GM12878 (cell line): ENCODE measurements at regions not wholly inside any gene's neighbourhood (a gene's known extent, or its start where the extent isn't known, plus 50 kb on each side); places are given as distances from the start of the nearest gene placed in this dataset.
A peak's percentile ranks its signal among the peaks of the same experiment; 100 is the strongest.

Experiments used
- ATAC-seq: fragments of 200-7000 bp; cut with Tn5 transposase; 3 replicates; pipeline ENCODE4 v1.9.1; 2020; ENCODE audit warnings: mild to moderate bottlenecking, moderate library complexity
- BruUV-seq: library from RNA; stranded (reverse); fragments of 400-500 nt; replicated peaks from 2 replicates; lab custom pipeline; 2021; lab: Mats Ljungman, UMichigan
- CTCF ChIA-PET: fragments of 300-600 bp; sonication (Branson Sonifier 250); formaldehyde crosslinking; extraction: SDS; loops from one replicate; lab custom pipeline; 2021; ENCODE audit warnings: inconsistent platforms; lab: Yijun Ruan, JAX
- POLR2A ChIA-PET: fragments of 350-600 bp; formaldehyde crosslinking; extraction: SDS; loops from one replicate; lab custom pipeline; 2021; ENCODE audit warnings: inconsistent platforms; lab: Charles Lee
- RAD21 ChIA-PET: fragments of 300-600 bp; sonication (Branson Sonifier 250); formaldehyde crosslinking; loops from one replicate; lab custom pipeline; 2023; ENCODE audit warnings: antibody characterized with exemption; ENCODE audit not compliant: unreplicated experiment; lab: Charles Lee
- SMC1A ChIA-PET: fragments of 300-600 bp; sonication (Branson Sonifier 250); formaldehyde crosslinking; loops from one replicate; lab custom pipeline; 2023; ENCODE audit not compliant: unreplicated experiment, uncharacterized antibody; lab: Charles Lee
- DNase-seq: peaks from one replicate; pipeline ENCODE4 v3.0.0-alpha.2; 2011; ENCODE audit warnings: low read depth, low spot score
- FAIRE-seq: peaks from 3 replicates; lab custom pipeline; 2011; peaks lifted over from hg19 to GRCh38; lab: Jason Lieb, UNC
- H2AFZ ChIP-seq: 2 replicates; pipeline ENCODE4 v1.6.0; 2011; ENCODE audit warnings: low read depth, low read length, control low read depth; ENCODE audit not compliant: control insufficient read depth
- H3K27ac ChIP-seq: 2 replicates; pipeline ENCODE4 v1.5.1; 2011; ENCODE audit warnings: control low read depth; ENCODE audit not compliant: control insufficient read depth, insufficient read depth
- H3K27me3 ChIP-seq, 2 experiments: replicated peaks in 1 of 2; 2 replicates each; pipeline versions ENCODE4 v1.6.0 to v1.6.1; 2011; ENCODE audit warnings: low read length in 1 of 2; ENCODE audit not compliant: control insufficient read depth in 2 of 2, insufficient read depth in 2 of 2
- H3K36me3 ChIP-seq, 2 experiments: 2 replicates each; pipeline ENCODE4 v1.5.1; 2011; ENCODE audit warnings: low read length in 1 of 2; ENCODE audit not compliant: control insufficient read depth in 2 of 2, insufficient read depth in 2 of 2
- H3K4me1 ChIP-seq: 2 replicates; pipeline ENCODE4 v1.6.1; 2011; ENCODE audit warnings: mild to moderate bottlenecking, low read length, moderate library complexity, mixed read lengths; ENCODE audit not compliant: control insufficient read depth, insufficient read depth
- H3K4me2 ChIP-seq: 2 replicates; pipeline ENCODE4 v1.6.0; 2011; ENCODE audit warnings: control low read depth; ENCODE audit not compliant: control insufficient read depth, insufficient read depth
- H3K4me3 ChIP-seq: fragments of 200-600 bp; sonication (generic); 2 replicates; pipeline ENCODE4 v1.5.1; 2016
- H3K79me2 ChIP-seq: 2 replicates; pipeline ENCODE4 v1.6.0; 2011; ENCODE audit warnings: low read length; ENCODE audit not compliant: control insufficient read depth, insufficient read depth
- H3K9ac ChIP-seq: 2 replicates; pipeline ENCODE4 v1.8.0; 2011; ENCODE audit warnings: low read length, control low read depth, mixed read lengths; ENCODE audit not compliant: control insufficient read depth, insufficient read depth
- H3K9me3 ChIP-seq: replicated peaks from 3 replicates; pipeline ENCODE4 v1.5.1; 2011; ENCODE audit warnings: mild to moderate bottlenecking, low read length; ENCODE audit not compliant: control insufficient read depth, insufficient read depth
- H4K20me1 ChIP-seq: 2 replicates; pipeline ENCODE4 v1.6.0; 2011; ENCODE audit not compliant: control insufficient read depth, insufficient read depth
- EP300 ChIP-seq, 2 experiments: fragments of 150-350 bp in 1 of 2; IDR thresholded peaks; 2 replicates each; pipeline ENCODE4 v1.6.1; 2011 to 2012; ENCODE audit warnings: low read depth in 2 of 2, low read length in 2 of 2, borderline replicate concordance in 1 of 2, improper control_type of control experiment in 1 of 2, inconsistent platforms in 1 of 2; ENCODE audit not compliant: control insufficient read depth in 1 of 2
- NBN ChIP-seq: fragments of 450-650 bp; IDR thresholded peaks from 2 replicates; pipeline ENCODE4 v1.6.1; 2016
- PML ChIP-seq: IDR thresholded peaks from 2 replicates; pipeline ENCODE4 v1.6.1; 2012; ENCODE audit warnings: low read length, inconsistent platforms
- POLR2AphosphoS2 ChIP-seq: IDR thresholded peaks from 2 replicates; pipeline ENCODE4 v1.6.1; 2011; ENCODE audit warnings: low read depth, mild to moderate bottlenecking, low read length, improper control_type of control experiment, moderate library complexity
- SMARCA5 ChIP-seq: fragments of 450-650 bp; IDR thresholded peaks from 2 replicates; pipeline ENCODE4 v1.6.1; 2017; ENCODE audit warnings: mild to moderate bottlenecking
- ZBED1 ChIP-seq: IDR thresholded peaks from 2 replicates; pipeline ENCODE4 v1.6.1; 2016; ENCODE audit warnings: borderline replicate concordance
- WGBS: methylation state at CpG from one replicate; pipeline ENCODE4 v1.1.6; 2016; ENCODE audit warnings: low lambda C conversion rate; ENCODE audit not compliant: insufficient replicate concordance, insufficient coverage; ENCODE audit errors: missing lambda C conversion rate; 5-methylcytosine and 5-hydroxymethylcytosine counted together
- in situ Hi-C: fragments of 300-500 bp; cut with MboI; formaldehyde crosslinking; loops from 9 replicates; pipeline ENCODE4 v1.14.3; 2018; ENCODE audit warnings: mixed read lengths
- intact Hi-C: fragments of 100-400 bp; cut with micrococcal nuclease; formaldehyde crosslinking; loops from one replicate; pipeline ENCODE4 v1.14.2; 2022; ENCODE audit not compliant: unreplicated experiment
- TF ChIP-seq, protein P1 (sequence below): fragments of 450-650 bp; IDR thresholded peaks from 2 replicates; pipeline ENCODE4 v1.6.1; 2017; ENCODE audit warnings: low read depth, mild to moderate bottlenecking, moderate library complexity
- TF ChIP-seq, protein P2 (sequence below): IDR thresholded peaks from 2 replicates; pipeline ENCODE4 v1.6.1; 2011; ENCODE audit warnings: borderline replicate concordance, low read depth, mild to moderate bottlenecking, moderate library complexity, low read length; ENCODE audit not compliant: insufficient read depth, poor library complexity, severe bottlenecking

DNA sequence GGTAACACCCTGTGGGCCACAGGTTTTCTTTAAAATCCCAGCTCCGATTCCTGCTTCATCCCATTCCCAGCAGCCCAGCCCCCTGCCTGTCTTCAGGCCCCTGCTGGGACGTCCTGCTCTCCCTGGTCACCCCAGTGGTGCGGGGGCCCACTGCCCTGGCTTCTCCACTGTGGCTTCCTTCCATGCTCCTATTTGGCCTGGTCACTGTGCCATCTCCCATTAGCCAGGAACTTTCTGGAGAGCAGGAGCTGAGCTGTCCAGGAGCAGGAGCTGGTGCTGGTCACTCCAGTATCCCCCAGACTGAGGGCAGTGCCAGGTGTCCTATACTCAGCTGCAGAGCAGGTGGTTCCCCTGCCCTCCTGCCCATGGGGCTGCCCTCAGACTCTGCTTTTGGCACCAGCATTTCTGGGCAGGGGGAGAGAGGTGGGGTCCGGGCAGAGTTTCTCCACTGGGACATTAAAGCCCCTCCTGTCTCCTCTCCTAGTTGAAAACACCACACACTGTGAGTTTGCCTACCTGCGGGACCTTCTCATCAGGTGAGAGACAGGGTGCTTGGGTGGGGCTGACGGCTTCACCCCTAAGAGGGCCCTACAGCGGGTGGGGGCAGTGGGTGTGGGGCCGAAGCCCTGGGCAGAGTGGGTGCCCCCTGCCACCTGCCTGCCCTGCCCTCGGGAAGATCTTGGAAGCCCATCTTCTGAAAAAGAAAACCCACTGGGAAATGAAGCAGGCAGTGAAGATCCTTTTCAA lies 356.2 kb downstream of the SEC14L1 start (continued):
- TF ChIP-seq, protein P1, sequence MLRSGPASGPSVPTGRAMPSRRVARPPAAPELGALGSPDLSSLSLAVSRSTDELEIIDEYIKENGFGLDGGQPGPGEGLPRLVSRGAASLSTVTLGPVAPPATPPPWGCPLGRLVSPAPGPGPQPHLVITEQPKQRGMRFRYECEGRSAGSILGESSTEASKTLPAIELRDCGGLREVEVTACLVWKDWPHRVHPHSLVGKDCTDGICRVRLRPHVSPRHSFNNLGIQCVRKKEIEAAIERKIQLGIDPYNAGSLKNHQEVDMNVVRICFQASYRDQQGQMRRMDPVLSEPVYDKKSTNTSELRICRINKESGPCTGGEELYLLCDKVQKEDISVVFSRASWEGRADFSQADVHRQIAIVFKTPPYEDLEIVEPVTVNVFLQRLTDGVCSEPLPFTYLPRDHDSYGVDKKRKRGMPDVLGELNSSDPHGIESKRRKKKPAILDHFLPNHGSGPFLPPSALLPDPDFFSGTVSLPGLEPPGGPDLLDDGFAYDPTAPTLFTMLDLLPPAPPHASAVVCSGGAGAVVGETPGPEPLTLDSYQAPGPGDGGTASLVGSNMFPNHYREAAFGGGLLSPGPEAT = no peak
- no peak for TF ChIP-seq EP300 (IDR thresholded peaks at IDR 0.05; ENCODE audit: borderline replicate concordance in 1 of 2, control insufficient read depth in 1 of 2, low read depth in 2 of 2, low read length in 2 of 2)

DNA sequence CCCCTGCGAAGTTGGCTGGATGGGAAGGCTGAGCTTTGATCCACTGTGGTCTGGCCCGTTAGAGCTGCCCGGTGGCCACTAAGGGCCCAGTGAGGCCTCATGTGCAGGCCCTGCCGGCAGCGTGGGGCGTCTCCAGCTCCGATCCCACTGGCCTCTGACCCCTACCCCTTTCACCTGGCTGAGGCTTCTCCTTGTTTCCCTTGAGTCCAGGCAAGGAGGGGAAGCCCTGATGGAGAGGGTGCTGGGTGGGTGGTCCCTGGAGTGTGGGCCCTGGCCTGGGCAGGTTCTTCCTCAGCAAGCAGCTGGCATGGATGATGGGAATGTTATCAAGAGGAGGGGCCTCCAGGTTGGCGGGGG lies 356.8 kb downstream of the SEC14L1 start:
- in situ Hi-C loops = no loop called here
- FAIRE-seq (no peak), ATAC-seq (no peak), DNase-seq (no peak)
- no peaks in the 10 kb centered on the region for H3K9me3 ChIP-seq
- no peak overlapping the region for H3K4me3 ChIP-seq
- 92% methylated on average over 7 of the region's 8 CpGs for whole genome bisulfite sequencing
- SMC1A ChIA-PET = interaction anchor here (1.2 kb wide), 1 partner anchor 65 kb away, joined by 3 read pairs; no protein-coding TSS in a partner anchor
- CTCF ChIA-PET = interaction anchor here (1.5 to 2.4 kb wide), 2 partner anchors 68 to 166 kb away, joined by 7 to 17 read pairs; no protein-coding TSS in a partner anchor
- no peaks in the 10 kb centered on the region for H3K27me3 ChIP-seq
- POLR2A ChIA-PET = interaction anchor here (0.5 kb wide), 1 partner anchor 658 kb away, joined by 3 read pairs; no protein-coding TSS in a partner anchor
- H3K27ac ChIP-seq = no peak overlapping the region
- intact Hi-C loops = no loop called here
- H3K9ac ChIP-seq = no peak overlapping the region
- no peaks in the 10 kb centered on the region for H3K79me2 ChIP-seq
- no peak overlapping the region for H2AFZ ChIP-seq
- peaks cover 5% of the 10 kb centered on the region for H3K4me1 ChIP-seq
- H3K4me2 ChIP-seq = no peak overlapping the region
- no peak for TF ChIP-seq ZBED1
- TF ChIP-seq PML = no peak
- TF ChIP-seq, protein P2, sequence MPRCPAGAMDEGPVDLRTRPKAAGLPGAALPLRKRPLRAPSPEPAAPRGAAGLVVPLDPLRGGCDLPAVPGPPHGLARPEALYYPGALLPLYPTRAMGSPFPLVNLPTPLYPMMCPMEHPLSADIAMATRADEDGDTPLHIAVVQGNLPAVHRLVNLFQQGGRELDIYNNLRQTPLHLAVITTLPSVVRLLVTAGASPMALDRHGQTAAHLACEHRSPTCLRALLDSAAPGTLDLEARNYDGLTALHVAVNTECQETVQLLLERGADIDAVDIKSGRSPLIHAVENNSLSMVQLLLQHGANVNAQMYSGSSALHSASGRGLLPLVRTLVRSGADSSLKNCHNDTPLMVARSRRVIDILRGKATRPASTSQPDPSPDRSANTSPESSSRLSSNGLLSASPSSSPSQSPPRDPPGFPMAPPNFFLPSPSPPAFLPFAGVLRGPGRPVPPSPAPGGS = no peak
- no peak for TF ChIP-seq NBN
- no peak for TF ChIP-seq SMARCA5
- 0 out of 2 replicates have a peak, but pooled peaks have one; percentile 48 for TF ChIP-seq POLR2AphosphoS2
- H4K20me1 ChIP-seq = no peaks in the 10 kb centered on the region
- H3K36me3 ChIP-seq = peaks cover 33 to 42% of the 10 kb centered on the region in 2 experiments
- RAD21 ChIA-PET = interaction anchor here (0.9 to 3.8 kb wide), 2 partner anchors 69 to 166 kb away, joined by 3 to 32 read pairs; no protein-coding TSS in a partner anchor
- BruUV-seq = no TSS peak
